Stimulated activated naive B cell treated with anti-CD40 and anti-IgM and Interleukin-4, amounts not matched to agents 10 μg/mL and 1 μg/mL and 100 μg/mL, for 72 hours (primary cell): ENCODE measurements at regions not wholly inside any gene's neighbourhood (a gene's known extent, or its start where the extent isn't known, plus 50 kb on each side); places are given as distances from the start of the nearest gene placed in this dataset.
"Not testable (repeated sequence)": the region's sequence is repeated elsewhere in the genome, so short reads cannot be mapped to it uniquely, and the experiment has no call there.

ENCODE experiments used
- ATAC-seq, 2 donors: fragments of 150-1000 bp; cut with Tn5 transposase; replicated peaks; 2 replicates each; pipeline ENCODE4 v1.10.0; 2021; ENCODE audit warnings: moderate library complexity in 1 of 2
- DNase-seq: peaks from one replicate; pipeline ENCODE4 v3.0.0; 2021
- H3K27ac Mint-ChIP-seq: one replicate; pipeline ENCODE4 v1.8.0; 2022; ENCODE audit warnings: mild to moderate bottlenecking, mixed read lengths
- H3K27me3 Mint-ChIP-seq, 2 donors: one replicate each; pipeline ENCODE4 v1.8.0; 2022; ENCODE audit warnings: mixed read lengths in 2 of 2
- H3K36me3 Mint-ChIP-seq, 2 donors: one replicate each; pipeline ENCODE4 v1.8.0; 2022; ENCODE audit warnings: mixed read lengths in 2 of 2, mild to moderate bottlenecking in 1 of 2
- H3K4me1 Mint-ChIP-seq, 2 donors: one replicate each; pipeline ENCODE4 v1.8.0; 2022; ENCODE audit warnings: mixed read lengths in 2 of 2, mild to moderate bottlenecking in 1 of 2
- H3K4me3 Mint-ChIP-seq, 2 donors: one replicate each; pipeline ENCODE4 v1.8.0; 2022; ENCODE audit warnings: mild to moderate bottlenecking in 2 of 2, mixed read lengths in 2 of 2, moderate library complexity in 1 of 2
- H3K9me3 Mint-ChIP-seq, 2 donors: one replicate each; pipeline ENCODE4 v1.8.0; 2022; ENCODE audit warnings: mixed read lengths in 2 of 2, mild to moderate bottlenecking in 1 of 2

GRCh38 chr5:155134130-155134529 is 120.6 kb downstream of the KIF4B start:
- ATAC-seq, result no peak
- no peaks in the 10 kb centered on the region for H3K9me3 Mint-ChIP-seq

GRCh38 chr5:155136216-155136850 is 122.8 kb downstream of the KIF4B start:
- ATAC-seq, result no peak
- Mint-ChIP-seq H3K4me1 (no peaks in the 10 kb centered on the region), H3K9me3 (no peaks in the 10 kb centered on the region), H3K27me3 (peaks cover 15 to 16% of the 10 kb centered on the region in 2 donors), H3K27ac (no peak overlapping the region), H3K4me3 (no peak overlapping the region), H3K36me3 (no peaks in the 10 kb centered on the region)
- no peak for DNase-seq

More at GRCh38 chr5:155134130-155134529, 120.6 kb downstream of the KIF4B start:
- Mint-ChIP-seq H3K27me3 (peaks cover 8% of the 10 kb centered on the region in 2 donors), H3K4me3 (no peak overlapping the region), H3K36me3 (no peaks in the 10 kb centered on the region), H3K27ac (no peak overlapping the region), H3K4me1 (no peaks in the 10 kb centered on the region)
- no peak for DNase-seq

DNA sequence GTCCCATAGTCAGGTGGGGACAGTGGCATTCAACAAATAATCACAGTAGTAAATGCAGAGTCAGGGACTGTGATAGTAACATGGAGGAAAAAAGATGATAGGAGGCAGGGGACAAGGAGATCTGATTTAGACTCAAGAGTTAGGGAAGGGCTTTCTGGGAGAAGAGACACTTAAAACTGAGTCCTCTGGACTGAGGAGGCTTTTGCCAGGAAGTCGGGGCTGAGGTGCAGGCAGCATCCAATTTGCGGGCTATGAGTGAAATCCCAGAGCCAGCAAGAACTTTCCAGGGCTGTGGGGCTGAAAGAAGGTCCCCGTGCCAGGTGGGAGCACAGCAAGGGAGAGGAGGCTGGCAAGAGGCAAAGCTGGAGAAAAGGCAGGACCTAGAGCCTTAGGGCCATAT is 124.1 kb downstream of the KIF4B start:
- no peak overlapping the region for H3K27ac Mint-ChIP-seq
- no peak overlapping the region for H3K4me3 Mint-ChIP-seq
- no peaks in the 10 kb centered on the region for H3K9me3 Mint-ChIP-seq
- H3K27me3 Mint-ChIP-seq, result peaks cover 15 to 16% of the 10 kb centered on the region in 2 donors
- no peaks in the 10 kb centered on the region for H3K4me1 Mint-ChIP-seq
- DNase-seq, result no peak
- no peak for ATAC-seq
- H3K36me3 Mint-ChIP-seq, result no peaks in the 10 kb centered on the region

DNA sequence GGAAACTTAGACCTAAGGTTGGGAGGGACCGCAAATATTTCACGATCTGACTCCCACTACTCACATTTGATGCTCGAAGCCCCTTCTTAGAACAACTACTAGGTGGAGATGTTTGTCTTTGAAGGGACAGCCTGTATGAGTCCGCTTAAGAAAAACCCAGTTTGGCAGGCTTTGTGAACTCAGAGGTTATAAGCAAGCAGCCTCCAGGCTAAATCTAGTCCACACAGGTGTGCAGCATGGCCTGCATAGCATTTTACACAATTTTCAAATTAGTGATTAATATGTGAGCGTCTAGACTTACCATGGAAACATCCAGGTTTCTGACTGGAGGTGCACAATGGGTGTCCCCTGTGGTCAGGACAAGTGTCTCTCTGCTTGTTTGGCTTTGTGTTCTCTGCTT is 127.1 kb downstream of the KIF4B start:
- Mint-ChIP-seq H3K9me3 (no peaks in the 10 kb centered on the region), H3K4me1 (no peaks in the 10 kb centered on the region), H3K27ac (no peak overlapping the region), H3K27me3 (peaks cover 15 to 16% of the 10 kb centered on the region in 2 donors), H3K36me3 (no peaks in the 10 kb centered on the region), H3K4me3 (no peak overlapping the region)
- DNase-seq, result no peak
- no peak for ATAC-seq

- Mint-ChIP-seq H3K4me1 (no peaks in the 10 kb centered on the region), H3K27ac (no peak overlapping the region), H3K36me3 (no peaks in the 10 kb centered on the region), H3K4me3 (no peak overlapping the region), H3K27me3 (no peaks in the 10 kb centered on the region), H3K9me3 (no peaks in the 10 kb centered on the region)
- DNase-seq, result no peak
- no peak for ATAC-seq
Measured at GRCh38 chr5:155144956-155145355, 131.4 kb downstream of the KIF4B start.

- Mint-ChIP-seq H3K36me3 (no peaks in the 10 kb centered on the region), H3K27me3 (no peaks in the 10 kb centered on the region), H3K27ac (no peak overlapping the region), H3K9me3 (no peaks in the 10 kb centered on the region), H3K4me1 (no peaks in the 10 kb centered on the region), H3K4me3 (no peak overlapping the region)
- DNase-seq (no peak), ATAC-seq (no peak)
Measured at GRCh38 chr5:155147222-155147621, 133.7 kb downstream of the KIF4B start.

DNA sequence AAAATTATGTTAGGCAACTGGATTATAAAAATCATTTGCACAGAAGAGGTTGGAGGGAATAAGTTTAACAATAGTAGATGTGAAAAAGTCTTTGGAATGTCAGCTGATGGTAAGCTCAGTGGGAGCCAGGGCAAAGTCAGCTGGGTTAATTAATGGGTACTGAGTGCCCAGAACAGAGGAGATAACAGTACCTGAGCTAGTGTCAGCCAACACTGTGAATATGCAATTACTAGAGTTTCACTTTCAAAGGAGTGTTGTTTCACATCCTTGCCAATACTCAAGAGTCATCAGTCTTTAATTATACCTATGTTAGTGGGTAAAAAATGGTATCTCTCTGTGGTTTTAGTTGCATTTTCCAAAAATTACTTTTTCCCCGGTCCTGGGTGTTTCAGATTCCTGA is 135.1 kb downstream of the KIF4B start:
- H3K4me1 Mint-ChIP-seq, result no peaks in the 10 kb centered on the region

GRCh38 chr5:155150012-155150411 is 136.5 kb downstream of the KIF4B start:
- no peaks in the 10 kb centered on the region for H3K9me3 Mint-ChIP-seq
- ATAC-seq (no peak), DNase-seq (no peak)
- no peaks in the 10 kb centered on the region for H3K36me3 Mint-ChIP-seq
- H3K27ac Mint-ChIP-seq, result no peak overlapping the region
- no peaks in the 10 kb centered on the region for H3K27me3 Mint-ChIP-seq
- H3K4me3 Mint-ChIP-seq, result no peak overlapping the region
- H3K4me1 Mint-ChIP-seq, result no peaks in the 10 kb centered on the region

More for the DNA sequence above, 135.1 kb downstream of the KIF4B start:
- H3K27me3 Mint-ChIP-seq, result no peaks in the 10 kb centered on the region
- no peak overlapping the region for H3K4me3 Mint-ChIP-seq
- H3K27ac Mint-ChIP-seq, result no peak overlapping the region
- H3K36me3 Mint-ChIP-seq, result no peaks in the 10 kb centered on the region
- ATAC-seq (no peak), DNase-seq (no peak)
- no peaks in the 10 kb centered on the region for H3K9me3 Mint-ChIP-seq

GRCh38 chr5:155154973-155155372 is 141.4 kb downstream of the KIF4B start:
- no peak overlapping the region for H3K27ac Mint-ChIP-seq
- no peaks in the 10 kb centered on the region for H3K27me3 Mint-ChIP-seq
- ATAC-seq (no peak), DNase-seq (no peak)
- no peaks in the 10 kb centered on the region for H3K36me3 Mint-ChIP-seq
- H3K4me1 Mint-ChIP-seq, result no peaks in the 10 kb centered on the region
- no peaks in the 10 kb centered on the region for H3K9me3 Mint-ChIP-seq
- H3K4me3 Mint-ChIP-seq, result no peak overlapping the region

- H3K36me3 Mint-ChIP-seq, DNase-seq, H3K27ac Mint-ChIP-seq, H3K9me3 Mint-ChIP-seq, ATAC-seq, H3K4me1 Mint-ChIP-seq, H3K27me3 Mint-ChIP-seq, H3K4me3 Mint-ChIP-seq: not testable (repeated sequence)
Measured at GRCh38 chr5:155163084-155163483, 149.5 kb downstream of the KIF4B start.

DNA sequence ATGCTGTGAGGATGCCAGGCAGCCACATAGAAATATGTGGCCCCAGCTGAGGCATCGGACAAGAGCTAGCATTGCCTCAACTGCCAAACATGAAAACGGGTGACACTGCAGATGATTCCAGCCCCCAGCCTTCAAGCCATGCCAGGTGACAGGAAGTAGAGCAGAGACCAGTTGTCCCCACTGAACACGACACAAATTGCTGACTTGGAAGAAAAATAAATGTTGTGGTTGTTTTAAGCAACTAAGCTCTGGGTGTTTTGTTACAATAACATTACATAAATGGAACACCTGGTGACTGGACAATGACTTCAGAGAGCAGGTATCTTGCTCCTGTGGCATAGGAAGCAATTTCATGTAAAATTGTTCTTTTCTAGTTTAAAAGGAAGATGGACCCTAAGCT is 154.2 kb downstream of the KIF4B start:
- Mint-ChIP-seq H3K36me3 (no peaks in the 10 kb centered on the region), H3K4me3 (no peak overlapping the region), H3K27me3 (no peaks in the 10 kb centered on the region)

DNA sequence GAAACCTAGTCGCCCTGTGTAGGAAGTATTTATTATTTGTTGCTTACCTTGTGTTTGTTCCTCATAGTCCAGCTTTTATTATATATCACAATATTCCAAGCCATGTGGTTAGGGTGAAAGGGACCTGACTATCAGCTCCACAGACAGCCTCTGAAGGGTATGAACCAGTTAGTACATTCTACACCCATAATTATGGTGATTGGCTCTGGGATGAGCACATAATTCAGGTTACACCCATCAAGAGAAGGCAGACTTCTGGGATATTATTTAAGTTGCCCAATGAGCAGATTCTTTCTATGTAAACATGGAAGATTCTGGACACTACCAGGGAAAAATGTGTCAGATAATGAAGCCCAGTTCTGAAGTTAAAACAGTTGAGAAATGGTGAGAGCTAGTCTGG is 168.0 kb downstream of the KIF4B start:
- Mint-ChIP-seq H3K4me1 (no peaks in the 10 kb centered on the region), H3K27me3 (no peaks in the 10 kb centered on the region), H3K4me3 (no peak overlapping the region), H3K36me3 (no peaks in the 10 kb centered on the region), H3K27ac (no peak overlapping the region), H3K9me3 (peaks cover 11 to 16% of the 10 kb centered on the region in 2 donors)
- ATAC-seq (no peak), DNase-seq (no peak)

More for the DNA sequence above, 154.2 kb downstream of the KIF4B start:
- Mint-ChIP-seq H3K4me1 (no peaks in the 10 kb centered on the region), H3K27ac (no peak overlapping the region), H3K9me3 (peaks cover 0 to 5% of the 10 kb centered on the region in 2 donors)
- ATAC-seq (no peak), DNase-seq (no peak)

DNA sequence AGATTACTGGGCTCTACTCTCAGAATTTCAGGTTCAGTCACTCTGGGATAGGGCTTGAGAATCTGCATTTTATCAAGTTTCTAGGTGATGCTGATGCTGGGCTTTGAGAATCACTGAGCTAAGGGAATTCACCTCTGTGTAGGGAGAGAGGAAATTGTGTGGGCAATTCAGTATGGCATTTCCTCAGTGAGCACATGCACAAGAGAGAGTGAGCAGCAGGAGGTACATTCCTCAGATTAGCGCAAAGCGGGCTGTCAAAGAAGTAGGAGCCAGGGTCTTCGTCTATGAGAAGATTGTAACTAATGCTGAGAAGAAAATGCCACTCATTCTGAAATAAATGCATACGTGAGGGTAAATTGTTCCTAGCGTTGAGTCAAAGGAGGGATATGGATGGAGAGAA is 175.9 kb downstream of the KIF4B start:
- H3K27ac Mint-ChIP-seq, result no peak overlapping the region
- no peaks in the 10 kb centered on the region for H3K4me1 Mint-ChIP-seq
- no peak overlapping the region for H3K4me3 Mint-ChIP-seq
- H3K27me3 Mint-ChIP-seq, result peaks cover 4 to 6% of the 10 kb centered on the region in 2 donors
- ATAC-seq, result no peak
- peaks cover 0 to 2% of the 10 kb centered on the region in 2 donors for H3K36me3 Mint-ChIP-seq
- H3K9me3 Mint-ChIP-seq, result peaks cover 6 to 13% of the 10 kb centered on the region in 2 donors
- DNase-seq, result no peak

- H3K9me3 Mint-ChIP-seq, result peaks cover 6 to 12% of the 10 kb centered on the region in 2 donors
- H3K27ac Mint-ChIP-seq, result no peak overlapping the region
- no peaks in the 10 kb centered on the region for H3K4me1 Mint-ChIP-seq
- H3K36me3 Mint-ChIP-seq, result peaks cover 0 to 2% of the 10 kb centered on the region in 2 donors
- DNase-seq (no peak), ATAC-seq (no peak)
- H3K27me3 Mint-ChIP-seq, result peaks cover 4 to 6% of the 10 kb centered on the region in 2 donors
- no peak overlapping the region for H3K4me3 Mint-ChIP-seq
Measured at GRCh38 chr5:155189981-155190380, 176.4 kb downstream of the KIF4B start.

GRCh38 chr5:155193029-155193428 is 179.5 kb downstream of the KIF4B start:
- H3K4me3 Mint-ChIP-seq, result no peak overlapping the region
- no peak for ATAC-seq
- no peak for DNase-seq
- H3K4me1 Mint-ChIP-seq, result no peaks in the 10 kb centered on the region
- H3K27ac Mint-ChIP-seq, result no peak overlapping the region
- H3K27me3 Mint-ChIP-seq, result peaks cover 4 to 6% of the 10 kb centered on the region in 2 donors
- no peaks in the 10 kb centered on the region for H3K36me3 Mint-ChIP-seq
- peaks cover 0 to 11% of the 10 kb centered on the region in 2 donors for H3K9me3 Mint-ChIP-seq
